Kidney (tissue), 13 donors: ENCODE measurements at regions not wholly inside any gene's neighbourhood (a gene's known extent, or its start where the extent isn't known, plus 50 kb on each side); places are given as distances from the start of the nearest gene placed in this dataset.

Source experiments
- DNase-seq, 5 donors: peaks; one replicate each; pipeline ENCODE4 v3.0.0-alpha.2; 2013 to 2020
- FAIRE-seq: peaks from 2 replicates; lab custom pipeline; 2012; peaks lifted over from hg19 to GRCh38; lab: Jason Lieb, UNC
- H3K27ac ChIP-seq, 2 donors: one replicate each; pipeline ENCODE4 v1.7.0; 2013; ENCODE audit warnings: low read depth in 2 of 2, low read length in 2 of 2, inconsistent platforms in 1 of 2
- H3K27me3 ChIP-seq: one replicate; pipeline ENCODE4 v1.7.1; 2013; ENCODE audit warnings: low read length, inconsistent platforms; ENCODE audit not compliant: control insufficient read depth, insufficient read depth
- H3K36me3 ChIP-seq, 3 donors: one replicate each; pipeline versions ENCODE4 v1.7.0 to v1.7.1; 2013; ENCODE audit warnings: low read length in 3 of 3, control low read depth in 1 of 3, inconsistent platforms in 1 of 3; ENCODE audit not compliant: insufficient read depth in 3 of 3, control insufficient read depth in 2 of 3
- H3K4me1 ChIP-seq, 3 donors: one replicate each; pipeline versions ENCODE4 v1.7.0 to v1.7.1; 2013; ENCODE audit warnings: low read length in 3 of 3, inconsistent platforms in 1 of 3, low read depth in 1 of 3; ENCODE audit not compliant: control insufficient read depth in 2 of 3, insufficient read depth in 2 of 3
- H3K4me3 ChIP-seq, 3 donors: one replicate each; pipeline versions ENCODE4 v1.7.0 to v1.8.1; 2013; ENCODE audit warnings: low read length in 3 of 3, control low read depth in 1 of 3, inconsistent platforms in 1 of 3
- H3K9ac ChIP-seq, 3 donors: one replicate each; pipeline versions ENCODE4 v1.7.0 to v1.7.1; 2013; ENCODE audit warnings: low read length in 3 of 3, control low read depth in 1 of 3, inconsistent platforms in 1 of 3
- H3K9me3 ChIP-seq, 3 donors: one replicate each; pipeline versions ENCODE4 v1.7.0 to v1.7.1; 2013; ENCODE audit warnings: low read length in 3 of 3, control low read depth in 1 of 3, inconsistent platforms in 1 of 3; ENCODE audit not compliant: control insufficient read depth in 2 of 3, insufficient read depth in 1 of 3
- intact Hi-C: fragments of 100-400 bp; cut with DNase I; formaldehyde crosslinking; loops from one replicate; pipeline ENCODE4 v1.11.1; 2022
- TF ChIP-seq, protein P1 (sequence below): IDR thresholded peaks from 3 replicates; pipeline ENCODE4 v1.5.1; 2012; ENCODE audit warnings: mild to moderate bottlenecking, moderate library complexity, borderline replicate concordance; ENCODE audit not compliant: insufficient read depth; ENCODE audit errors: extremely low read depth
- donor health status: control.
- donor health status: control.
- donor health status: control.
- donor health status: control.
- donor health status: control.
- donor health status: DM: yes; HTN: yes; CAD: no.
- donor health status: Normal renal cell carcinoma (clear cell type).

DNA sequence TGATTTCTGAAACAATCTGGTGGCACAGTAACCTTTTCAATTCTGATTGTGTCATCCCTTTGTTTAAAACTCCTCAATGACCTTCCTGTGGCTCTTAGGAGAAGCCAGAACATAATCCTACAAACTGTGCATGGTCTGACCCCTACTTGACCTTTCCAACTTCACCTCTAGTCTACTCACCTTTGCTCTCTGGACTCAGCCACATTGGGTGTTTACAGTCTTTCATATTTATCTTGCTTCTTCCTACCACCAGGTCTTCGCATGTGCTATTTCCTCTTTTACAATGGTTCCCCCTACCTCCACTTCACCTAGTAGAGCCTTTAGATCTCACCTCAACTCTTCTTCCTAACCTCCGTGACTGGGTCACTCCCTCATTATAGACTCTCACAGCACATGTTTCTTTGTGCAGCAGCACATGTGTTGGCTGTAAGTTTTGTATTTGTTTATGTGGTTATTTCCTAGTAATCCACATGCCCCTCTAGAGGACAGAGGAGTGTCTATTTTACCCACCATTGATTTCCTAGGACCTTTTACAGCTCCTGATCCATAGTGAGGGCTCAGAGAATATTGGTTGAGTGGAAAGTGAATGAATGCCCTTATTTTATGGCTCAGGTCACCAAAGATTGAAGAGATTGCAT, 320.8 kb upstream of the MEIS1 start:
- Histone ChIP-seq H3K4me1 (no peaks in the 10 kb centered on the region), H3K9ac (no peak overlapping the region), H3K36me3 (no peaks in the 10 kb centered on the region), H3K27ac (no peak overlapping the region), H3K27me3 (no peaks in the 10 kb centered on the region), H3K9me3 (no peaks in the 10 kb centered on the region), H3K4me3 (no peak overlapping the region)
- DNase-seq (no peak), FAIRE-seq (no peak)
- intact Hi-C loops: no loop called here
- TF ChIP-seq, protein P1, sequence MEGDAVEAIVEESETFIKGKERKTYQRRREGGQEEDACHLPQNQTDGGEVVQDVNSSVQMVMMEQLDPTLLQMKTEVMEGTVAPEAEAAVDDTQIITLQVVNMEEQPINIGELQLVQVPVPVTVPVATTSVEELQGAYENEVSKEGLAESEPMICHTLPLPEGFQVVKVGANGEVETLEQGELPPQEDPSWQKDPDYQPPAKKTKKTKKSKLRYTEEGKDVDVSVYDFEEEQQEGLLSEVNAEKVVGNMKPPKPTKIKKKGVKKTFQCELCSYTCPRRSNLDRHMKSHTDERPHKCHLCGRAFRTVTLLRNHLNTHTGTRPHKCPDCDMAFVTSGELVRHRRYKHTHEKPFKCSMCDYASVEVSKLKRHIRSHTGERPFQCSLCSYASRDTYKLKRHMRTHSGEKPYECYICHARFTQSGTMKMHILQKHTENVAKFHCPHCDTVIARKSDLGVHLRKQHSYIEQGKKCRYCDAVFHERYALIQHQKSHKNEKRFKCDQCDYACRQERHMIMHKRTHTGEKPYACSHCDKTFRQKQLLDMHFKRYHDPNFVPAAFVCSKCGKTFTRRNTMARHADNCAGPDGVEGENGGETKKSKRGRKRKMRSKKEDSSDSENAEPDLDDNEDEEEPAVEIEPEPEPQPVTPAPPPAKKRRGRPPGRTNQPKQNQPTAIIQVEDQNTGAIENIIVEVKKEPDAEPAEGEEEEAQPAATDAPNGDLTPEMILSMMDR: no peak

DNA sequence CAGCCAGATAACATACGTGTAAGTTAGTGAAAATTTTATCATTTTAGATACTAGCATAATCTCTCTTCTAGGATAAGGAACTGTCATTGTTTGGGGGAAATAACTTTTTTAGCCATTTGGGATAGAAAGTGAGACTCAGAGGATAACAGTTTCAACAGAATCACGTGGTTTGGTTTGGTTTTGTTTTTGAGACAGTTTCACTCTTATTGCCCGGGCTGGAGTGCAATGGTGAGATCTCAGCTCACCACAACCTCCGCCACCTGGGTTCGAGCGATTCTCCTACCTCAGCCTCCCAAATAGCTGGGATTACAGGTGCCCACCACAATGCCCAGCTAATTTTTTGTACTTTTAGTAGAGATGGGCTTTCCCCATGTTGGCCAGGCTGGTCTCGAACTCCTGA, 323.2 kb upstream of the MEIS1 start:
- no peak for DNase-seq
- H3K27ac ChIP-seq: no peak overlapping the region
- intact Hi-C loops: no loop called here
- no peak for FAIRE-seq
- TF ChIP-seq, protein P1: no peak
- H3K36me3 ChIP-seq: no peaks in the 10 kb centered on the region
- no peaks in the 10 kb centered on the region for H3K27me3 ChIP-seq
- H3K4me3 ChIP-seq: no peak overlapping the region
- no peak overlapping the region for H3K9ac ChIP-seq
- H3K4me1 ChIP-seq: no peaks in the 10 kb centered on the region
- no peaks in the 10 kb centered on the region for H3K9me3 ChIP-seq

DNA sequence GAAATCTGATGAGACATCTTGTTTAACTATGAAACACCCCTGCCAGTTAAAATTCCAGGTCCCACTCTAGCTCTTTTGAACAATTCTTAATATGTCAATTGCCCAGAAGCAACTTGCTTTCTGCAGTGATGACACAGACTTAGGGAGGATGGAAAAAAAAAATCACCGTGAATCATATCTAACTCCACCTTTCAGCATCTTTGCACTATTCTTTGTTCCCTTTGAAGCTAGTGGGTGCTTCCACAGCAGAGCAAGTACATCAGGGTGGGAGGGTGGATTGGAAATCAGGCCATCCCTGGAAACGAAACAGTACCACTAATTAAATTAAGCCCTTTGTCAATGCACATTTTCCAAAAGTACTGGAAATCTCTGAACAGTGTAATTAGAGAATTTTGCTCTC, 324.3 kb upstream of the MEIS1 start:
- Histone ChIP-seq H3K27me3 (no peaks in the 10 kb centered on the region), H3K4me1 (no peaks in the 10 kb centered on the region), H3K9me3 (no peaks in the 10 kb centered on the region), H3K9ac (no peak overlapping the region), H3K4me3 (no peak overlapping the region), H3K27ac (no peak overlapping the region), H3K36me3 (no peaks in the 10 kb centered on the region)
- TF ChIP-seq, protein P1: no peak
- FAIRE-seq (no peak), DNase-seq (no peak)
- intact Hi-C loops: no loop called here

DNA sequence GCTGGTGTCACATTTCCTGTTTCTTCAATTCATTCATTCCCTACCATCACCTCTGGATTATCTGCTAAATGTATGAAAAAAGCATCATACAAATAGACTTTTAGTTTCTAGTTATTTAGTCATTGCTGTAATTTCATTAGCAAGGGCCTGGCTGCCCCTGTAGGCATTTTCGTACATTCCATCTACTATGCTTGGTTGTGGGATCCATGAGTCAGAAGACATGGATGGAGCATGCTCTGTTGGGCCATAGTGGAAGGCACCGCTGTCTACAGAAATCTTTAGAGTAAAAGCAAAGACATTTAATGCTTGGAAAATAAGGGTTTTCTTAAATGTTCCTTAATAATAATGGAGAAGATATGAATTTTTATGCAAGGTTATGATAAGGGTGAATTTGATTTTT, 324.8 kb upstream of the MEIS1 start:
- DNase-seq (no peak), FAIRE-seq (no peak)
- Histone ChIP-seq H3K9me3 (no peaks in the 10 kb centered on the region), H3K9ac (no peak overlapping the region), H3K4me3 (no peak overlapping the region), H3K4me1 (no peaks in the 10 kb centered on the region), H3K27me3 (no peaks in the 10 kb centered on the region), H3K36me3 (no peaks in the 10 kb centered on the region), H3K27ac (no peak overlapping the region)
- intact Hi-C loops: no loop called here
- TF ChIP-seq, protein P1: no peak
